HS-27A (cell line): ENCODE measurements at regions not wholly inside any gene's neighbourhood (a gene's known extent, or its start where the extent isn't known, plus 50 kb on each side); places are given as distances from the start of the nearest gene placed in this dataset.

Source experiments
- DNase-seq: peaks from one replicate; pipeline ENCODE4 v3.0.0-alpha.2; 2012; ENCODE audit warnings: low read depth, missing footprints

DNA sequence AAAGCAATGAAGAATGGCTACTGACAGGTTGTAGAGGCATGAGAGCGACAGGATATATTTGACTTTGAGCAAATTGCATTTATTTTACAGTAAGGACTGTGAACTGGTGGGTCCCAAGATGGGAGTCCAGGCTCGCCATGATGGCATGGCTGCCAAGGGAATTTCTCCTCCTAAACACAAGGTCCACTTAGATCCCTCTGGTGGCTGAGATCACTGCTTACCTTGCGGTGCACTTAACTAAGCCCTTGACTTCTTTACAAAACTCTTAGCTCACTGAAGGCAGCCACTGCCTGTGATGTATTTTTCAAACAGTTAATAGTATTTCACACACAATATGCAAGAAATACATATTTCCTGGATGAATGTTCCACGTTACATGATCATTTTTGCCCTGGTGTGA lies 50.3 kb upstream of the SORBS2 start:
- no peak for DNase-seq

DNA sequence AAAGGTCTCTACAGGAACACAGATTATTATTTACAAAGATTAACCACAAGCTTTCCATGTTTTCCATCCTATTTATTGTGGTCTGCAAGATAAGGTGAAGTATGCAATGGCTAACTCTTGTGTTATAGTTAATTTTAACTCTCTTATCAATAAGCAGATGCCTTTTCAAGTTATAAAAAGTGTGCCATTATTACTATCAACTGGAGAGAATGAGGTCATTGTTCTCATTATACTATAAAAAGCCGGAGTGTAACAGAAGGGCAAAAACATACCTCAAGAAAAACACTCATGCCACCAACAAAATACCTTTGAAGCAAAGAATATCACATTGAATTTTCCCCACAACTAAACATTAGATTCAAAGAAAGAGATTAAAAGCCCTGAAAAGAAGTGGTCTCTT lies 52.0 kb upstream of the SORBS2 start:
- no peak for DNase-seq

DNA sequence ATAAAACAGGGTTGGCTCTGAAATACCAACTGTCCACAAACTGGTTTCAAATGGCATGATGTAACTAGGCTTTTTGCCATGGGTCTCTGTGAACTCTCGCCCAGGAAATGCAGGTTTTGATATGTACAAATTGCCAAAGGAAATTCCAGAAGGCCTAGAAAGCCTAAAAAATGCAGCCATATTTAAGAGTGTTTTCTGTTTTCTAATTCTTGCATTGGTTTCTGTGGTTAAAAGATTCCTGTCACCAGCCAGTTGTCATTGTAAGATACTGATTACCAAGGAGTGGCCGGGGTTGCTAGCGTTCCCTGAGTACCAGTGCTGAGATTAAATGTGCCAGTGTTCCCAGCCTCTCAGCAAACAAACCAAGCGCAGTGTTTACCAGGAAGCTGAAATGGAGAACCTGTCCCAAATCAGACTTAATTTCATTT lies 53.9 kb upstream of the SORBS2 start:
- DNase-seq, result no peak

DNA sequence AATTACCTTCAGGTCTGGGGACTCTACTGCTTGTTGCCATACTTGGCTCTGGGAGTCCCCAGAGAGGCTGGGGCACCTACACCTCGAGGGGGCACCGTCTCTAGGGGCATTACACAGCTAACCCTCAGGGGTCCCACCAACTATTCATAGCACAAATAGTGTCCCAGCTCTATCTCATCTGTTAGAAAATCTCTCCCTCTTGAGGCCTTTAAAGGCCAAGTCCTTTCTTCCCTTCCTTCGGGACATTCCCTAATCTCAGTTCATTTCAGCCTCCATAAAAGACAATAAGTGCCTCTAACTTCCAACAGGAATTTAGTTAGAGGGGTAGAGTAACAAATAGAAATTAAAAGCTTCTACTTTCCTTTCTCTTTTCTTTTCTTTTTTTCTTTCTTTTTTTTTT lies 55.8 kb upstream of the SORBS2 start:
- no peak for DNase-seq

DNA sequence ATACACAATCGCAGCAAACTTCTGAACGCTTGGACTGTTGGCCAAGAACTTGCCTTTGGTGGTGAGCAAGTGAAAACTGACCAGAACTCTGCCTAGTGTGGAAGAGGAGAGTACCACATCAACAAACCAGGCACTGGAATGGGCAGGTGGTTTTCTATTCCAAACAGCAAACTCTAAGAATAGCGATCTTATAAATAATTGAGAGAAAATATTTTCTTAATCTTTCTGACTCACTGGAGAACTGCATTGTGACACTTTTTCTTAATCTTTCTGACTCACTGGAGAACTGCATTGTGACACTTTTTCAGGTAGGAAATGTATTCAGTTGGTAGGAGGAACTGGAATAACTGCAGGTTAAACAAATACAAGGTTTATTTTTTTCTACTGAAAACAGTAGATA lies 57.0 kb upstream of the SORBS2 start:
- DNase-seq, result no peak

DNA sequence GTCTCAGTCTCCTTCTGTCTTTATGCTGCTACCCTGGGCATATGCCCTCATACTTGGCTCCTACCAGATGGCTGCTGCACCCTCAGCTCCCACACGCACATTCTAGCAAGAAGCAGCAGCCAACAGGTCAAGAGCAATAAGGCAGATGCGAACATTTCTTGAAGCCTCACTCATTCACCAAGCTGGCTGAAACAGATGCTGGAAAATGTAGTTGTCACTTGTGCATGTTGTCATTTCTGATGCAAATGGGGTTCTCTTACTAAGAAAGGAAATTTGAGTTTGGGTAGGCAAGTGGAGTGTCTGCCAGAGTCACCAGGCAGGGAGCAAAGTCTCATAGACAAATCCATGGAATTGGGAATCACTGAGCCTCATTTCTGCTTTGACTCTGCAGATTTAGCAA lies 57.4 kb upstream of the SORBS2 start:
- DNase-seq, result no peak

DNA sequence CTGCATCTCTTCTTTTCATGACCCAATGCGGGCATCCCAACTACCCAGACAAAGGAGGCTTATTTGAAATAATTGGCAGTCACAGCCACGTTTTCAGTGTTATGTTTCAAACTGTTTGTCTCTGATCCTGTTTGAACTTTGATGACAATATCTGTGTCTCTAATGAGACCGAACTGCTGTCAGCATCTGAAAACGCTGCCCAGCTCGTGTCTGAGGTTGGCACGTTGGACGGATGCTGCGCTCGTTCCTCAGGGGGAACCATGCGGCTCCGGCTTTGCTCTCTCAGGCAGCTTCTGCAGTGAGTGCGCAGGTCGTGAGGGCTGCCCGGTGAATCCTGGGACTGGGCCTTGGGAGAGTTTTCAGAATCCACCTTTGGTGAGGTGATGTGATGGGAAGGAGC lies 58.4 kb upstream of the SORBS2 start:
- DNase-seq, result no peak

DNA sequence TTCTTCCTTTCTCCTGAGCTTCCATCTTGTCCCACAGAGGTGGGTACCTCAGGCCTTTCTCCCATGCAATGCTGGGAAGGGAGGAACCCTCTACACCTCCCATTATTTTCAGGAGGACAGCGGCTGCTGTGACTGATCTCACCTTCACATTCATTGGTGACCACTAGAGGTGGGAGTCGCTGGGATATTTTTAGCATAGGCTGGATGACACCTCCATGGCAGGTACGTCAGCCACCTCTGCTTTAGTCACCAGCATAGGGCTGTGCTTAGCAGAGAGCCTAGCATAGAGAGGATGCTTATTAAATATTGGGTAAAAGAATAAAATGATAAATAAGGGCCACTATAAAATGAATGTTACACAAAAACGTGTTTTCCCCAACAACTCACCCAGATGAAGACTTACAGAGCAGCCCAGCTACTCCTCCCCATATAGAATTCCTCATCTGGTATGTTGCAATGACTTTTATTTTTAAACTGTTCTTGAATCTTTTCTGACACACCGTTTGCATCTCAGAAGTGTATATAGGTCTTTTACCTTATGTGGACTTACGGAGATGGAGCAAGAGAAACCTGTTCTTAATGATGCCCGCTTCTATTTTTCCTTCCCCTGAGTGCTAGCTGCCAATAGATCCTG lies 60.9 kb upstream of the SORBS2 start:
- DNase-seq, result no peak

DNA sequence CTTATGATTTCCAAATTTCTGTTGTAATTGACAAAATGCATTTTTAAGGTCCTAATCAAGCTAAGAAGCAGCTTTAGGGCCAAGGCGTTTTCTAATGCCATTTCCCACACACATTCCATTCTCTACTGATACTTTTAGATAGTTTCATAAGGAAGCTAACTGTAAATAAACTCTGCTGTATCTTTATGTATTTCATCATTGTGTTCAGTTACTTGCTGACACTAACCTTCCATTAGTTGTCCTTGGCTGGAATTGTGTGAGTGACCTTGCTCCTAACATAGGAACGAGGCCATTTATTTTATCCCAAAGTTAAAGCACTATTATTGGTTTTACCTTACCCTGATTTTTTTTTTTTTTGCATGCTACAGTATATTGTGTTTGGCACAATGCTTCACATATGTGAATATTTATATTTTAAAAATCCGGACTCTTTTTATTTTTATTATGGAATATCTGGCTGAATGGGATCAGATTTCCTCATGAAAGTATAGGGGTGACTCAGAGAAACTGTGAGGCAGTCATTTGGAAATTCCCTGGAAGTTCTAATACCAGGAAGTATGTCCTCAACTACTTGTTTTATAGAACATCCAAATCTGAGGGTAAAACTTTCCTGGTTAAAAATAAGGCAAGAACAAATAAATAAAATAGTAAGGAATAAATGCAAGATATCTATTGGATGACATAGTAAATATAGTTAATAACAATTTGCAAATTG lies 62.7 kb upstream of the SORBS2 start:
- DNase-seq, result no peak

DNA sequence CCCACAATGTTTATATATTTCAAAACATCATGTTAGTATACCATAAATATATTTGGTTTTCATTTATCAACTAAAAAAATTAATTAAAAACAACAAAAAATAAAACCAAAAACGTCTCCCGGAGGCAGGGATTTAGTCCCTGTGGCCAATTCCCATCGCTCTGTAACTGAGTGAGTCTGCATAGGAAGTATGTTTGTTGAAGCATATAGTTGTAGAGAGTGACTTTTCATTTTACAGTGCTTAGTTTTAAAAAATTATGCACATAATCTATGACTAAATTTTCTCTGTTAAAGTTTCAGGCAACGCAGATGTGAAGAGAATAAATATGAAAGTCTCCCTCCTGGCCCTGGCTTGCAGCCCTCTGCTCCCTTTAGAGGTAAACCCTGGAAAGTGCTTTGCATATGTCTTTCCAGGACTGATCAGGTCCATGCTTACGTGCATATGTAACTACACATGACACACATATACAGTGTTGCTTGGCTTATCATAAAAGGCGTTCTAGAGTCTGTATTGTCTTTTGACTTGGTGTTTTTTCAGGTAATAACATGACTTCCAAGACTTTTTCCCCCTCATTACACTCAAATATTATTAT lies 63.4 kb upstream of the SORBS2 start:
- no peak for DNase-seq

DNA sequence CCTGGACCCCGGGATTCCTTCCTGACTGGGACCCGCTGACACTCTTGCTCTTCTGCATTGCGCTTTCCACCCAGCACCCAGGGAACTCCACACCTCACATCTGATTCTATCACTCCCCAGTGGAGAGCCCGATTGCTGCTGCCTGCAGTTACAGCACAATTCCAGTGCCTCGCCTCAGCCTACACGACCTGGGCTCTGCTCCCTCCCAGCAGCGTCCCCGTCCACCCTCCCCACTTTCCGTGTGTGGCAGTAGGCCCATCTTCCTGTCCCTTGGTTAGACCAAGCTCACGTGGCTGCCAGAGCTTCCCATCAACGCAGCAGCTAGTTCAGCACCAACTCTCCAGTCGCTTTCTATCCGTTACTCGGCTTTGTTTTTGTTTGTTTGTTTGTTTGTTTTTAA lies 66.6 kb upstream of the SORBS2 start:
- DNase-seq, result no peak

DNA sequence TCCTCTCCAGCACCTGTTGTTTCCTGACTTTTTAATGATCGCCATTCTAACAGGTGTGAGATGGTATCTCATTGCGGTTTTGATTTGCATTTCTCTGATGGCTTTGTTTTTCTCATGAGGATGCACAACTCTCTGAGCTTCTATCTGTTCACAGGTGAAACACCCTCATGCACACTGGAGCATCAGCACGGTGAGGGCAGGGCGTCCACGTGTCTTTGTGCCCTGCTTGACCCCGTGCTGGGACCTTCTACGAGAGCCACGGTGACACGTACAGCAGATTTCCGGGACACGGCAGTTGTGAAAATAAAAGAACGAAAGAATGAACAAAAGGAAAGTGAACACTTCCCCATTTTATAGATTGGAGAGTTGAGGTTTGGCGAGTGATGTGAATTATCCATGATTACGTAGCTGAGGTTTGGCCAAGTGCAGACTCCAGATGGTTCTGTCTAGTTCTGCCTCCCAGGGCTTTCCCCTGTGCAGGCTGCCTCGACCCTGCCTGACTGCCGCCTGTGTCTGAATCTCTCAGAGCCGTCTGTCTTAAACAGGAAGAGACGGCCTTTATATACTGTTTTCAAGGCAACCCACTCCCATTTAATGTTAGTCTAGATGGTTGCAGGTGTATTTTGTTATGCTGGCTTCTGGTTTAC lies 67.8 kb upstream of the SORBS2 start:
- DNase-seq, result no peak

DNA sequence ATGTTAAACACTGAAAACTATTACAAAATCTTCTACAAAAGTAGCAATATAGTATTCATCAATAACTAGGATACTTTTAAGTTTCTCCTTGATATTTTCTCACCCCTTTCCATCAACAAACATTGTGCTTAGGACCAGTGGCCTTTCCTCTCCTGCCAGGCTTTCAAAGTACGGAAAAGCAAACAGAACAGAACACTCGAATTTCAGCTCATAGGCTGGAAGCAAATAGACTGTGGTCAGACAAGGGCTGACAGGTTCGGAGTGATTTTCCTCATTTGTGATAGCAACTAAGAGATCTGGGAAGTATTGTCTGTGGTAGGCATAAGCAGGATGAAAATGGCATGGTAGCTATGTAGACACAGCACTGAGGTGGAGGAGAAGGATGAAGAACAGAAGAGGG lies 68.6 kb upstream of the SORBS2 start:
- DNase-seq, result no peak

DNA sequence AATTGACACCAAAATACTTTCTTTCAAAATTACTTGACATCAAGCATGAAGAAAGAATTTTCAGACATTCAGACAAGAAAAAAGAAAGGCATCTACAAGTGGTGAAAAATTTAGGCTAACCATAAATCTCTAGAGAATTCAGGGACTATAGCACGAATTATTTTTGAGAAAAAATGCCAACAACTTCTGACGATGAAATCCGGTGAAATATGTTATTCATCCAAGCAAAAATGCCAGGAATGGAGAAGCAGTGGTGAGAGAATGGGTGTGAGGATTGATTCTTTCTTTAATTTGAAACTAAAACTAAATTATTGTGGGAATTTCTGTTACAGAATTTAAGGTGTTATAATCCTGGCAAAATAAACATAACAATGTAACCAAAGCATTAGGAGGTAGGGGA lies 69.4 kb upstream of the SORBS2 start:
- peak; percentile 40 for DNase-seq

DNA sequence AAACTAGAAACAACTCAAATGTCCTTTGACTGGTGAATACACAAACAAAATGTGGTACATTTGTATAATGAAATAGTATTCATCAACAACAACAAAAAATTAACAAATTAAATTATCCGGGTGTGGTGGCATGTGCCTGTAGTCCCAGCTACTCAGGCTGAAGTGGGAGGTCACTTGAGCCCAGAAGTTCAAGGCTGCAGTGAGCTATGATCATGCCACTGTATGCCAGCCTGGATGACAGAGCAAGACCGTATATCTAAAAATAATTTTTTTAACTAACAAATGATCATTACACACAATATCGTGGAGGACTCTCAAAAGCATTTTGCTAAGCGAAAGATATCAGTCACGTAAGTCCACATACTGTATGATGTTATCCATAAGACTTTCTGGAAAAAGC lies 71.6 kb upstream of the SORBS2 start:
- no peak for DNase-seq

DNA sequence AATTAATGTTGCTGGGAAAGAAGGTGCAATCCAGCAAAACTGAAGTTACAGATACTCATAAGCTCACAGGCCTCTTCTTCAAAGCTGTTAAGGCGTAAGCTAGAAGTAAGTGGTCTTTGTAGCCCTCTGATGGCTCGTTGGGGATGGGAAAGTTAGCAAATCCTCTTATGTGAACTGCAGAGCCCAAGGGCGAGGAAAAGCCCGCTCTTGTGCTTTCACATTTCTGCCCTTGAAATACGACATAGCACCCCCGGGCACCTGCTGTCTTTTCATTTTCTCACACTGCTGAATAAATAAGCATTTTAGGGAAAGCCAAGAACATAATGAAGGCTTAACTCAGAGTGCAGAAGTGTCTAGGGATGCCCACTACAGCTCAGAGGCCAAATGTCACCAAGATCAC lies 73.1 kb upstream of the SORBS2 start:
- DNase-seq, result no peak

DNA sequence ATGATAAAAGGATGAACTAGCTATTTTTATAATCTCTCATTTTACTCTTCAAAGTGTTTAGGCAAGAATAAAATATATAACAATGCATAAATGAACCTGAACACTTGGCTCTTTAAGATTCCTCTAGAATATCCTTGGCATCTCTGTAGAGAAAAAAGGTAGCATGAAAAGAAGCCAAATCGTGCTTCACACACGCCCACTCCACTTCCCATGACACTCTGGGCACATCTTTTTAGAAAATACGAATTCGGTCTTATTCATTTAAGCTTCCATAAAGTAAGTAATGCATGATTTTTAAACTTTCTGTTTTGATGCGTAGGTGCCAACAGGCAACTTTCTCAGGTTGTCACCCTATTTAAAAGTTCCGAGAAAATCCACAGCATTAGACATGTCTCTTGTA lies 73.6 kb upstream of the SORBS2 start:
- DNase-seq, result no peak

DNA sequence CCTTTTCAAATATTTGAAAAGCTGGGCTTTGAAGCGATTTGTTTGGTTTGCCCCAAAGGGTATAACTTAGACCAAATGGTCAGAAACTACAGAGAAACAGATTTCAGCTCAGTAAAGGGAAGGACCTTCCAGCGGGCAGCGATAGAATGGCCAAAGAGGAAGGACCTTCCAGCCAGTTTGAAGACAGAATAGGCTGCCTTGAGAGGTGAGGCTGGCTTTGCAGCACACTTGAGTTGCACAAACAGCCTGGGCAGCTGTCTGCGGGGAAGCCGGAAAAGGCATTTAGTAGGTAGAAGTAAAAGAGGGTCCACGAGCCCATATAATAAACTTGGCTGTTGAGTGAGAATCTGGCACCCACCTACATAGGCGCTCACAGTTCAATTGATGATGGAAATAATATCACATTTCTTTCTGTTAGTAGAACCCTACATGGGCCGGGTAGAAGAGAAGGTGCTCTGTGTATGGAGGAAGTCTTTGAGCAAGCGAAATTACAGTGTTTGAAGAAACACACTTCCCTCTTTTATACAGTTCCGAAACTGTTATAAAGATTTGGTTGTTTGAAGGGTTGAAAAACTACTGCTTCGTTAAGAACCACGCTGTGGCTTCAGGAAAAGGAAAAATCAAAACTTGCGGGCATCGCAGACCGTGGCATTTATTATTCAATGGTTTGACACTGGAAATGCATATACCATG lies 75.0 kb upstream of the SORBS2 start:
- DNase-seq, result no peak

DNA sequence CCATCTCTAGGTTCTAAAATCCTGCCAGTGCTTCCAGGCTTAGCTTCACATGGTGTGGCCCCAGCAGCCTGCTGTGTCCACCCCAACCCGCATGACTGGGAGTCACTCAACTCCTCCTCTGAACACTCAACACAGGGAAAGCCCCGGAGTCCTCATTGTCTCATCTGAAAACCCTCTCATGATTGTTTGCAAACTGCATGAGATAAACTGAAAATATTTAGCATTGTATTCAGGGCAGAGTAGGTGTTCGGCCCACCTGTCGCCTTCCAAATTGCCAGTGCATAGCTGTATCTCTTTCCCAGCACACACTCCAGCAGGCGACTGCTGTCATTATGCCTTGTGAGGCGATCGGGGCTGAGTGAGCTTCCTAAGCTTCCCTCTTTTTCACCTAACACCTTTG lies 76.7 kb upstream of the SORBS2 start:
- no peak for DNase-seq

DNA sequence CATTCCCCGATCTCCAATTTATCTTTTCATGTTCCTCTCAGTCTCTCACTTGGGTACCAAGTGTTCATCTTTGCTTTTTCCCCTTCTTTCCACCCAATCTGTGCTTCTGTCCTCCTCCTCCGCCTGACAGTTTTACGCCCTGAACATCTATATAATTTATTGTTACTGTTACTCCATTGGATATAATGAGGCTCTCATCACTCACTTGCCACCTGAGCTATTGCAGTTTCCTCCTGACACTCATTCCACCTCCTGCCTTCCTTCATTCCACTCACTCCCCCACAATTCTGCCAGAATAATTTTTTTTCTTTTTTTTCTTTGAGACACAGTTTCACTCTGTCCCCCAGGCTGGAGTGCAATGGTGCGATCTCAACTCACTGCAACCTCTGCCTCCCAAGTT lies 77.6 kb upstream of the SORBS2 start:
- DNase-seq, result no peak

DNA sequence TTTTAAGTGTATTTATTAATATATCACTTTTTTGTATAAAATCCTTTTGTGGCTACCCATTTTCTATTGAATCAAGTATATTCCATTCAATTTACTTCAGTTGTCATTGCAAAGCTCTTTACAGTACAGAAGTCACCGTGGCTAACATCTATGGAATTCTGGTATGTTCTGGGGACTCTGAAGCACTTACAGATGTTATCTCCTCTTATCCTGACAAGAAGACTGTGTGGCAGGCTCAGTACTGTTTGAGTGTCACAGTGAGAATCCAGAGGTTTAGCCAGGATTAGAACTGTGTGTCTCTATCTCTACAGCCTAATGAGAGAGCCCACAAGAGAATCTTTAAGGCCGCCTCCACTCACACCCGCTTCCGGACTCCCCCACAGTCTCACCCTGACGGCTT lies 78.2 kb upstream of the SORBS2 start:
- DNase-seq, result no peak

DNA sequence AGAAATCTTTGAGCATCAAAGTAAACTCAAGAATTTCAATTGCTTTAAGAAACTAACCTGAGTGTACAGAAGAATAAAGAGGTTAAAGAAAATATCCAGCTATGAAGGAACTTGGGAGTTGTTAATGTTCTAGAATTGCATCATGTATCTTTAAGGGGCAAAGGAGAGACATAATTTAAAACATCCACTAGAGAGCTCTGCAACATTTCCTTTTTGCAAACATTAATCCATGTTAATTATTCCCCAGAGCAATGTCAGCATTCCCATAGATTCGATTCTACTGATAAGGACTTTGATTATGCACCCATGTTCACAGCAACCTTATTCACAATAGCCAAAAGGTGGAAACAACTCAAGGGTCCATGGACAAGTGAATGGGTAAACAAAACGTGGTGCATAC lies 80.2 kb upstream of the SORBS2 start:
- no peak for DNase-seq

DNA sequence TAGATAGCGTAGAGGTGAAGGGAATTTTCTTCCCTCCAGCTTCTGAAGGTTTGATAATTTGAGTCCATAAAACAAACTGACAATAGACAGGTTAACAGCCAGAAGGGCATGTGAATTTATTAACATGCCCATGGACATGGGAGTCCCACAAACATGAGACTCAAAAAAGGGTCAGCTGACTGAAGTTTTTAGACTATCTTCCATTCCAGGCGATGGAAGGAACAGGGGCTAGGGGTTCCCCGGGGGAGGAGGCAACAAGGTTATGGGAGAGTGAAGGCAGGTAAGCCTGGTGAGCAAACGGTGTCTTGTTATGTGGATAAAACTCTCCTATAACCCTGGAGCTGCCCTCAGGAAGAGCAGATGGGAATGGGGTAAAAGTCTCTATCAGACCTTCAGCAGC lies 81.5 kb upstream of the SORBS2 start:
- no peak for DNase-seq
